GM18498 (cell line): ENCODE measurements at regions not wholly inside any gene's neighbourhood (a gene's known extent, or its start where the extent isn't known, plus 50 kb on each side); places are given as distances from the start of the nearest gene placed in this dataset.
"Not testable (repeated sequence)": the region's sequence is repeated elsewhere in the genome, so short reads cannot be mapped to it uniquely, and the experiment has no call there.

Source experiments
- ATAC-seq: cut with Tn5 transposase; IDR thresholded peaks from one replicate; pipeline ENCODE4 v1.9.1; 2021; ENCODE audit warnings: mild to moderate bottlenecking, moderate library complexity; ENCODE audit not compliant: unreplicated experiment

- ATAC-seq, result no peak
Measured at GRCh38 chr9:28413471-28413870, 840.2 kb upstream of the C9orf72 start.

GRCh38 chr9:28423255-28423654 is 850.0 kb upstream of the C9orf72 start:
- no peak for ATAC-seq

GRCh38 chr9:28435456-28435855 is 862.2 kb upstream of the C9orf72 start:
- ATAC-seq, result no peak

- no peak for ATAC-seq
Measured at GRCh38 chr9:28439688-28440087, 866.4 kb upstream of the C9orf72 start.

- ATAC-seq, result no peak
Measured at GRCh38 chr9:28443461-28443860, 870.2 kb upstream of the C9orf72 start.

- ATAC-seq, result no peak
Measured at GRCh38 chr9:28444637-28445036, 871.4 kb upstream of the C9orf72 start.

- ATAC-seq, result no peak
Measured at GRCh38 chr9:28445211-28445610, 871.9 kb upstream of the C9orf72 start.

GRCh38 chr9:28453918-28454317 is 880.6 kb upstream of the C9orf72 start:
- no peak for ATAC-seq

- no peak for ATAC-seq
Measured at GRCh38 chr9:28456861-28457260, 883.6 kb upstream of the C9orf72 start.

- ATAC-seq, result no peak
Measured at GRCh38 chr9:28464481-28465216, 891.4 kb upstream of the C9orf72 start.

GRCh38 chr9:28471261-28471660 is 898.0 kb upstream of the C9orf72 start:
- no peak for ATAC-seq

- ATAC-seq, result no peak
Measured at GRCh38 chr9:28487561-28487960, 914.3 kb upstream of the C9orf72 start.

GRCh38 chr9:28491121-28491520 is 917.8 kb upstream of the C9orf72 start:
- no peak for ATAC-seq

- ATAC-seq, result not testable (repeated sequence)
Measured at GRCh38 chr9:28498168-28498567, 924.9 kb upstream of the C9orf72 start.

- ATAC-seq, result no peak
Measured at GRCh38 chr9:28502189-28502588, 928.9 kb upstream of the C9orf72 start.

GRCh38 chr9:28502741-28503140 is 929.5 kb upstream of the C9orf72 start:
- no peak for ATAC-seq

- ATAC-seq, result no peak
Measured at GRCh38 chr9:28503573-28503972, 930.3 kb upstream of the C9orf72 start.

GRCh38 chr9:28518439-28518838 is 945.2 kb upstream of the C9orf72 start:
- ATAC-seq, result no peak

GRCh38 chr9:28524309-28524708 is 951.0 kb upstream of the C9orf72 start:
- not testable (repeated sequence) for ATAC-seq

GRCh38 chr9:28528049-28528448 is 954.8 kb upstream of the C9orf72 start:
- ATAC-seq, result no peak

GRCh38 chr9:28538132-28538531 is 964.9 kb upstream of the C9orf72 start:
- no peak for ATAC-seq

- ATAC-seq, result no peak
Measured at GRCh38 chr9:28539434-28540070, 966.3 kb upstream of the C9orf72 start.

GRCh38 chr9:28542928-28543327 is 969.6 kb upstream of the C9orf72 start:
- no peak for ATAC-seq
